A673 (cell line): ENCODE measurements at regions not wholly inside any gene's neighbourhood (a gene's known extent, or its start where the extent isn't known, plus 50 kb on each side); places are given as distances from the start of the nearest gene placed in this dataset.

Experiments
- EZH2 ChIP-seq: fragments of 200-600 bp; sonication (generic); IDR thresholded peaks from 2 replicates; pipeline ENCODE4 v1.6.1; 2017; ENCODE audit warnings: borderline replicate concordance, low read depth, mild to moderate bottlenecking, mixed read lengths, antibody characterized with exemption, low read length; ENCODE audit not compliant: poor library complexity, severe bottlenecking
- TF ChIP-seq, protein P1 (sequence below): fragments of 300-800, 200-600 bp; sonication (generic); conservative IDR thresholded peaks from 2 replicates; pipeline ENCODE4 v1.5.1; 2017; ENCODE audit warnings: low read depth, mild to moderate bottlenecking, antibody characterized with exemption, low read length, moderate library complexity, mixed read lengths

DNA sequence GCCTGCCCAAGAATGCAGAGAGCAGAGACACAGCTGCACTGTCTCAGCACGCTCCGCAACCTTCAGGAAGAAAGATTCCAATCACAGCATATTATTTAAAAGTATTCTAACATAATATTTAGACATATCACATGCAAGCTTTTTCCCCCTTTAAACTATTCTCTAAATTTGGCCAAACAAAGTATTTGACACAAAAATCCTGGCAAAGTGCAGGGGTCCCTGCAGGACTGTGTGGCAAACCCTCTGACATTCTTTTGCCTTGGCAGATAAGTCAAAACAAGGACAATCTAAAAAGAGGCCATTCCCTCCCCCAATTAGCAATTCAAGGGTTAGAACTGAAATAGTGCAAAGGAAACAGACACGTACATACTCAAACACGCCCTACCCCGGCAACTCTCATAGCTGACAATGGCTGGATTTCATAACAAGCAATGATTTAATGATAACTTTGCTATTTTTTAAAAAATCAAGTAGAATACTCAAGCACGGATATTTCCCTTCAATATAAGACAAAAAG, 225.3 kb downstream of the MRPL39 start:
- no peak for TF ChIP-seq EZH2
- TF ChIP-seq, protein P1, sequence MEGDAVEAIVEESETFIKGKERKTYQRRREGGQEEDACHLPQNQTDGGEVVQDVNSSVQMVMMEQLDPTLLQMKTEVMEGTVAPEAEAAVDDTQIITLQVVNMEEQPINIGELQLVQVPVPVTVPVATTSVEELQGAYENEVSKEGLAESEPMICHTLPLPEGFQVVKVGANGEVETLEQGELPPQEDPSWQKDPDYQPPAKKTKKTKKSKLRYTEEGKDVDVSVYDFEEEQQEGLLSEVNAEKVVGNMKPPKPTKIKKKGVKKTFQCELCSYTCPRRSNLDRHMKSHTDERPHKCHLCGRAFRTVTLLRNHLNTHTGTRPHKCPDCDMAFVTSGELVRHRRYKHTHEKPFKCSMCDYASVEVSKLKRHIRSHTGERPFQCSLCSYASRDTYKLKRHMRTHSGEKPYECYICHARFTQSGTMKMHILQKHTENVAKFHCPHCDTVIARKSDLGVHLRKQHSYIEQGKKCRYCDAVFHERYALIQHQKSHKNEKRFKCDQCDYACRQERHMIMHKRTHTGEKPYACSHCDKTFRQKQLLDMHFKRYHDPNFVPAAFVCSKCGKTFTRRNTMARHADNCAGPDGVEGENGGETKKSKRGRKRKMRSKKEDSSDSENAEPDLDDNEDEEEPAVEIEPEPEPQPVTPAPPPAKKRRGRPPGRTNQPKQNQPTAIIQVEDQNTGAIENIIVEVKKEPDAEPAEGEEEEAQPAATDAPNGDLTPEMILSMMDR: no peak
